ENCODE measurements at regions not wholly inside any gene's neighbourhood (a gene's known extent, or its start where the extent isn't known, plus 50 kb on each side); places are given as distances from the start of the nearest gene placed in this dataset.

DNA sequence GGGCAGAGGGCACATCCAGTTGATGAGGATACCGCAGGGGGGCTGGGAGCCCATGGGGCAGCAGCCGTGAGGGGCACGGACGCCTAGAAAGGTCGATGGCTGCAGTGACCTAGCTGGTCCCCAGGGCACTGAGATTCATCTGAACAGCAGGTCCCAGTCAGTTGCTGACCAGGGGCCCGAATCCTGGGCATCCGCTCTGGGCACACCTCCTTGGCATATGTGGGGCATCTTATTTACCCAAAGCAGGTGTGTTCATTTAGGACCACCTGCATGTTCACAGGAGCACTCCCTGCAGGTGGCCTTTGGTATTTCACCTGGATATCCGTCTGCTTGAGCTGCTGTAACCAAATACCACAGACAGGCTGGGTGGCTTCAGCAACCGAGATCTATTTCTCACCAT lies 72.0 kb upstream of the ODC1 start:
- DNase-seq (ENCODE audit: low spot score): no peak

- DNase-seq (ENCODE audit: low spot score): no peak
Measured at GRCh38 chr2:10519394-10519740, 71.2 kb upstream of the ODC1 start.

DNA sequence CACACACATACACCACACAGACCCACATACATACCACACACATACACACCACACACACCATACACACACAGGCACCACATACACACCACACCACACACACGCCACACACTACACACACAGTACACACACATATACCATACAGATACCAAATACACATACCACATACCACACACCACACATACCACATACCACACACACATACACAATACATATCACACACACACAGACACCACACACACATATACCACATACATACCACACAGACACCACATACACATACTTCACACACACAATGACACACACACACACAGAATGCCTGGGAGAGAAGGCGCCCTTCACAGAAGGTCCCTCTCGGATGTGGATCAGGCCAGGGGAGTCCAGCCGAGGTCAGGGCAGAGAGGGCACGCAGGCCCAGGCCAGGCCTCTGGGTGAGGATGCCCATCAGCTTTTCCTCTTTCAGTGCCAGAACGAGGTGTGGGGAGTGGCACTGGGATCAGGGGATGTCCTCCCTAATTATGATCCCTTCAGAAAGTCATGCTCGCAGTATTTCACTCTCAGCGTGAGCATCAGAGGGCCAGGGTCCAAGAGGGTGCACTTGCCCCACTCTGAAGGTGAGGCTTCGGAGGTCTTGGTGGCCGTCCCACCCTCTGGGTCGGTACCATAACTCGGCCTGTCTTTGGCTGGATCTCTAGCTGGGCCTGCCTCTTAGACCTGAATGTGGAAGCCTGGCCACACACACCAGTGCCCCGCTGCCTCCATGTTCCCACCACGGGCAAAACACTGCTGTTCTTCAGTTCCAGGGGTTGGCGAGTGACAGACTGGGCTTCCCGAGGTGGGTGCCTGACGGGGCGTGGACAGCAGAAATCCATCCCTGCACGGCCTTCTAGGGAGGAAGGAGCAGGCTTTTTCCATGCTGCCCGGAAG lies 70.6 kb upstream of the ODC1 start:
- DNase-seq (ENCODE audit: low spot score): no peak

DNA sequence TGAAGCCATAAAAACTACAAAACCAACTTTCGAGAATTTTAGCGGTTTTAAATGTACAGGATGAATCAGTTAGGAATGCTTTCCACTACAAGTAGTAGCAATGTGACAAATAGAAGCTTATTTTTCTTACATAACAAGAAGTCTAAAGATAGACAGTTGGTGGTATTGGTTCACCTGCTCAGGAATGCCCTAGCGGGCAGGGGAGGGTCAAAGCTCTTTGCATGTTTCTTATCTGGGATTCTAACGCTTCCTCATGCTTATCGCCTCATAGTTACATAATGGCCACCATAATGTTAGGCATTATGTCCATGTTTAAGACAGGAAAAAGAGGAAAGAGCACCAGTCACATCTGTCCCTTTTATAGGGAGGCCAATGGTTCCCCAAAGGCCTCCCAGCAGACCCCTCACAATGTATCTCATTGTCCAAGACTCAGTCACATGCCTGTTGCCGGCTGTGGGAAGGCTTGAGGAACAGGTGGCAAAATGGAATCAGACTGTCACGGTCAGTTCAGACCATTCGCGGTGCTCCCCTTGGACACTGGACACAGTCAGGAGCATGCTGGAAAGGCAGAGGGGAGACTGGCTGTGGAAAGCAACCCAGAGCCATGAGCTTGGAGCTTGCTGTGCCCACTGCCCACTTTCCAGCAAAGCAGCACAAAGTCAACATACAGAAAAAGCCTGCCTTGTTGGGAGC lies 69.4 kb upstream of the ODC1 start:
- no peak for DNase-seq (ENCODE audit: low spot score)

GRCh38 chr2:10515887-10516286 lies 67.8 kb upstream of the ODC1 start:
- DNase-seq (ENCODE audit: low spot score): no peak

DNA sequence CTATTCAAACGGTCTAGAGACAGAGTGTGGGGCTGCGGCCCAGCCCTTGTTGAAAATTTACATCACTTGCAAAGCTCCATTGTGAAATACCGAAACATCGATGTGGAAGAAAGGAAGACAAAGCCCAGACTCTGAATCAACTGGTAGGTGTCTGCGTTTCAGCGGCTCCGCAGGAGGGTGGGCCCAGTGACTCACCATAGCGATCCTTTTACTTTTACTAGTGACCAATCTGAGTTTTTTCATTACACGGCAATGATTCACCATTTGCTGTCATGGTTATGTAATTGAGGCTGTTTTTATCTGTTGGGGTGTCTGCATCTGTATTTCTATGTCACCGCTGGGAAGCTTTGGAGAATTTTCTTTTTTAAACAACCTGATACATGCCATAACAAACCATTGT lies 66.6 kb upstream of the ODC1 start:
- DNase-seq (ENCODE audit: low spot score): peak; percentile 52

- no peak for DNase-seq (ENCODE audit: low spot score)
Measured at GRCh38 chr2:10514273-10514672, 66.1 kb upstream of the ODC1 start.

- no peak for DNase-seq (ENCODE audit: low spot score)
Measured at GRCh38 chr2:10513201-10513600, 65.1 kb upstream of the ODC1 start.

DNA sequence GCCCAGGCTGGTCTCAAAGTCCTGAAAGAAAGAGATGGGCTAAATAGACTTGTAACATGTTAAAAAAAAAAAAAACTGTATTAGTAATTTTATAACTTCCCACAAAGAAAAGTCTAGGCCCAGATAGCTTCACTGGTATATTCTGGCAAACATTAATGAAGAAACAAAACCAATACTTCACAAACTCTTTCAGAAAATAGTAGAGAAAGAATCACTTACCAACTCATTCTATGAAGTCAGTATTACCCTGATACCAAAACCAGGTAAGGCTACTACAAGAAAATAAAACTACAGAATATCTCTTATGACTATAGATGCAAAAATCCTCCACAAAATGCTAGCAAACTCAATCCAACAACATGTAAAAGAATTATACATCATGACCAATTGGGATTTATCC lies 59.9 kb upstream of the ODC1 start:
- DNase-seq (ENCODE audit: low spot score): no peak

DNA sequence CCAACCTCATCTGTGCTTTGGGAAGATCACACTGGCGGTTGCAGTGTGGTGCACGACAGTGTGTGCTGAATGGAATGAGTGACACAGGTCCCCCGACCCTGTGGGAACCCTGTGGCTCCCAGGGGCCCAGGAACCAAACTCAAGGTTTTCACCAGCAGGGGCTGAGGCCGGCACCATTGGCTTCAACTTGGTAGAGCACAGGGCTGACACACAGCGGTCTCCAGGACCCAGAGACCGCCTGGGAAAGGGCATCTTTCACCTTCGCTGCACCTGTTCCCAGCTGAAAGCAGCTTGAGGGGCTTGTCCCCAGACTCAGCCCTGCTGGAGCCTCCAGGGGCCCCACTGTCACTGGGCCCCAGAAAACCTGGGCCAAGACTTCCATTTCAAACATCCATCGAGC lies 59.0 kb upstream of the ODC1 start:
- DNase-seq (ENCODE audit: low spot score): no peak

GRCh38 chr2:10504994-10505820 lies 57.1 kb upstream of the ODC1 start:
- no peak for DNase-seq (ENCODE audit: low spot score)

DNA sequence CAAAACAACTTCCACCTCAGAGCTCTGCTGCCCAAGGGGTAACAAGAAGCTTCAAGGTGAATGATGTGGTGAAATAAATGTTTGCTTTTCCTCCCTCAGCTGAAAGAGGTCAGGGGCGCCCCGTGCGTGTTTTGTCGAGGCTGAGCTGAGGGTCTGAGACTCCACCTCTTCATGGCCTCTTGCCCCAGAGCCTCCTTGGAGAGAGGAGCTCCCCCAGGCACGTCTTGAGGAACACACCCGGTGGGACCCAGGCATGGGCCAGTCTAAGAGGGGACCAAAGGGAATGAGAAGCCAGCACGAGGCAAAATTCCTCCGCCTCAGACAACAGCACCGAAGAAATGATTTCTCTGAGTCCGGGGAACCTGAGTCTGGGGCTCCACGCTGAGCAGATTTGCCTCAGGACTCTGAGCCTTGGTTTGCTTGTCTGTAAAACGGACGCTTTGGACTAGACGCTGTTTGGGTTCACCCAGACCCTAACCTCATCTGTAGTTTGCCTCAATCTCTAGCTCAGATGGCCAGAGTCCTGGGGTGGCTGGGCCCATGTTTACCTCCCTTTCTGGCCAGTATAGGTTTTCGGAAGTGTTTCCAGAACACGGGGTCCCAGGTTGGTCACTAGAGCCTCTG lies 56.4 kb upstream of the ODC1 start:
- DNase-seq (ENCODE audit: low spot score): no peak

DNA sequence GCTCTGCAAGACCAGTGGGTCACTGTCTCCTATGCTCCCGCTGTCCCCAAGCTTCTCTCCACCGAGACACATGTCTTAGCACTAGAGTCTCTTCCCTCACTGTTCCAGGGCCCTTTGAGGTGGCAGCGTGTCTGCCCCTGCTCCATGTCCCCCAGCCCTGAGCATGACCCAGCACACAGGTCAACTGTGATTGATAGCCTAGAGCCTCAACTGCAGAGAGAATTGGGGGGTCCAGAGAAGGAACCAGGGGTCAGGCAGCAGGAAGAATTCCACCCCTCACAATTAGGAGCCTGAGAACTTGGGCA lies 54.6 kb upstream of the ODC1 start:
- no peak for DNase-seq (ENCODE audit: low spot score)

- no peak for DNase-seq (ENCODE audit: low spot score)
Measured at GRCh38 chr2:10501980-10502802, 54.1 kb upstream of the ODC1 start.

DNA sequence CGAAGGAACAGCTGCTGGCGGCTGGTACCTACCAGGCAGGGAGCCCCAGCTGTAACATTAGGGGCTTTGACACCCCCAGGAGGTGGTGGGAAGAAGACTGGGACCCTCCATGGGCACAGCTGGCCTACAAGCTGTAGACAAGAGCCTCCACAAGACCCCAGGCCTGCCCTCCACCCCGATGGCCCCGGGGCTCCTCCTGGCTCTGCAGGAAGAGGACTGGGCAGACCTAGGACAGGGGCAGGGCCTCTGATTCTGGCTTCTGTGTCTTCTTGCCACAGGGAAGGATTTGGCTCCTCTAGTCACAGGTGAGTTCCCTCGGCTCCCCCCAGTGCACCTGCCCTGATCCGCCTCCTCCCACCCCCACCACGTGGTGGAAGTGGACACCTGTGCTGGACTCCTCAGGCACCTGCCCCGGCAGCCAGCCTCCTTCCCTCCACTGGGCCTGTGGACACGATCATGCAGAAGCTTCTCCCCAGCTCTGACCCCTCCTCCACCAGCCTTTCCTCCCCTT lies 53.4 kb upstream of the ODC1 start:
- DNase-seq (ENCODE audit: low spot score): no peak

GRCh38 chr2:10500601-10501361 lies 52.7 kb upstream of the ODC1 start:
- DNase-seq (ENCODE audit: low spot score): no peak

- no peak for DNase-seq (ENCODE audit: low spot score)
Measured at GRCh38 chr2:10499911-10500521, 51.9 kb upstream of the ODC1 start.

DNA sequence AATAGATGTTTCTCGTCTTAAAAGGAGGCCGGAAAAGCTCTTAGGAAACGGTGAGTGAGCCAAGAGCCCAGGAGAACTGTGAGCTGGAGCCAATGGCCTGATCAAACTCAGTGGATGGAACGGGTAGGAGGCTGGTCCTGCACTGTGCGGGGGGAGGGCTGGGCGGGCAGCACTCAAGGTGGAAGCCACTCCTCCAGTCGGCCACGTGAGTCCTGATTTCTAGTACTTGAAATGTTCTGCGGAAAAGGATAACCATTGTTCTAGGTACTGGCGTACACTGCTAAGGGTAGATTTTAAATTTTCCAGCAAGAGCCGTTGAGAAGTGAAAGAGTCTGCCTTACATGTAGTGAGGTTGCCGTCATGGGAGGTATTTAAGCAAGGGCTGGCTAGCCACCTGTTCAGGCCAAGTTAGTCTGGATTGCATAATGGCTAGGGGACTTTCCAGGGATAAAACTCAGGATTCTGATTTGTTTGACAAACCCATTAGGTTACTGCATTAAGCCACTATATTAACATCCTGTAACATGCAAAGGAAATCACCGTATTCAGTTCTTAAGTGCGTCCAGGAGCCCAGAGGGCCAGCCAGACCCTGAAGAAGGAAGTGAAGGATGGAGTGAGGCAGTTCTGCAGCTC lies 51.3 kb upstream of the ODC1 start:
- DNase-seq (ENCODE audit: low spot score): no peak

- no peak for DNase-seq (ENCODE audit: low spot score)
Measured at GRCh38 chr2:10498525-10499274, 50.6 kb upstream of the ODC1 start.
